T1000 (cell line): ENCODE measurements at regions not wholly inside any gene's neighbourhood (a gene's known extent, or its start where the extent isn't known, plus 50 kb on each side); places are given as distances from the start of the nearest gene placed in this dataset.

Experiments used
- DNase-seq: peaks from one replicate; lab custom pipeline; 2025; ENCODE audit warnings: mixed read lengths; lab: John Stamatoyannopoulos, UW

GRCh38 chr2:219897456-219897855, 270.0 kb downstream of the SLC4A3 start:
- no peak for DNase-seq

- no peak for DNase-seq
Measured at GRCh38 chr2:219901155-219901554, 273.7 kb downstream of the SLC4A3 start.

GRCh38 chr2:219902891-219903552, 275.6 kb downstream of the SLC4A3 start:
- no peak for DNase-seq

- no peak for DNase-seq
Measured at GRCh38 chr2:219905640-219906039, 278.2 kb downstream of the SLC4A3 start.

GRCh38 chr2:219906114-219907010, 278.9 kb downstream of the SLC4A3 start:
- DNase-seq, result no peak

- no peak for DNase-seq
Measured at GRCh38 chr2:219907011-219907365, 279.6 kb downstream of the SLC4A3 start.

- DNase-seq, result no peak
Measured at GRCh38 chr2:219908538-219908937, 281.1 kb downstream of the SLC4A3 start.

GRCh38 chr2:219911541-219911940, 284.1 kb downstream of the SLC4A3 start:
- DNase-seq, result no peak

GRCh38 chr2:219912491-219912921, 285.1 kb downstream of the SLC4A3 start:
- DNase-seq, result no peak

GRCh38 chr2:219914577-219914976, 287.1 kb downstream of the SLC4A3 start:
- no peak for DNase-seq

GRCh38 chr2:219916281-219916680, 288.9 kb downstream of the SLC4A3 start:
- DNase-seq, result no peak

GRCh38 chr2:219916726-219917440, 289.5 kb downstream of the SLC4A3 start:
- no peak for DNase-seq

GRCh38 chr2:219918254-219918653, 290.8 kb downstream of the SLC4A3 start:
- no peak for DNase-seq

- DNase-seq, result no peak
Measured at GRCh38 chr2:219918944-219919343, 291.5 kb downstream of the SLC4A3 start.

GRCh38 chr2:219919506-219919905, 292.1 kb downstream of the SLC4A3 start:
- DNase-seq, result no peak

GRCh38 chr2:219929835-219930234, 302.4 kb downstream of the SLC4A3 start:
- DNase-seq, result no peak

- DNase-seq, result no peak
Measured at GRCh38 chr2:219939647-219940046, 312.2 kb downstream of the SLC4A3 start.

- DNase-seq, result no peak
Measured at GRCh38 chr2:219944866-219945265, 317.4 kb downstream of the SLC4A3 start.

- no peak for DNase-seq
Measured at GRCh38 chr2:219946021-219946420, 318.6 kb downstream of the SLC4A3 start.

- DNase-seq, result no peak
Measured at GRCh38 chr2:219946529-219946928, 319.1 kb downstream of the SLC4A3 start.

GRCh38 chr2:219947575-219947974, 320.1 kb downstream of the SLC4A3 start:
- no peak for DNase-seq

- DNase-seq, result no peak
Measured at GRCh38 chr2:219949053-219949452, 321.6 kb downstream of the SLC4A3 start.

- DNase-seq, result no peak
Measured at GRCh38 chr2:219951099-219951498, 323.7 kb downstream of the SLC4A3 start.
